GM18519 (cell line): ENCODE measurements at regions not wholly inside any gene's neighbourhood (a gene's known extent, or its start where the extent isn't known, plus 50 kb on each side); places are given as distances from the start of the nearest gene placed in this dataset.
"Not testable (repeated sequence)": the region's sequence is repeated elsewhere in the genome, so short reads cannot be mapped to it uniquely, and the experiment has no call there.

Source experiments
- ATAC-seq: cut with Tn5 transposase; IDR thresholded peaks from one replicate; pipeline ENCODE4 v1.9.1; 2021; ENCODE audit warnings: mild to moderate bottlenecking, moderate library complexity; ENCODE audit not compliant: unreplicated experiment, low FRiP score

GRCh38 chr6:85995339-85996033, 352.8 kb upstream of the SYNCRIP start:
- ATAC-seq, result no peak

- no peak for ATAC-seq
Observed at GRCh38 chr6:85986681-85987080, 344.0 kb upstream of the SYNCRIP start.

- peak; percentile 59 for ATAC-seq
Observed at GRCh38 chr6:85983032-85983659, 340.5 kb upstream of the SYNCRIP start.

DNA sequence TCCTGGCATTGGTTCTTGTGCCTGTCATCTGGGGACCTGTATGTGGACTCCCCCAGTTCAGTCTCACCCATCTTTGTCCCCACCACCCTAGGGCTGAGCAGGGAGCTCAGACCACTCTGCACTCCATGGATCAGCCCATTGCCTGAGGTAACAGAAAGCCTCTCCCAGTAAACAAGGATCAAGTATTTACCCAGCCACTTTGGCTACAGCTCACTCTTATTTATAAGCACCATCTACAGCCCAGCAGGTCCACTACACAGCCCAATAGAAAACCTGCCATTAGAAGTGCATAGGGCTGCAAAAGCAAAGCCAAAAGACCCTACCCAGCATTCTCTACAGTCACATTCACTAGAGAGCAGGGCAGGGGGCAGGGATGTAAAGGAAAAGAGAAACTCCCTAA, 335.0 kb upstream of the SYNCRIP start:
- ATAC-seq, result no peak

GRCh38 chr6:85975957-85976356, 333.3 kb upstream of the SYNCRIP start:
- ATAC-seq, result peak; percentile 90

GRCh38 chr6:85971238-85971637, 328.6 kb upstream of the SYNCRIP start:
- ATAC-seq, result no peak

GRCh38 chr6:85966828-85967227, 324.1 kb upstream of the SYNCRIP start:
- no peak for ATAC-seq

GRCh38 chr6:85961746-85962145, 319.1 kb upstream of the SYNCRIP start:
- no peak for ATAC-seq

GRCh38 chr6:85961125-85961524, 318.4 kb upstream of the SYNCRIP start:
- ATAC-seq, result no peak

GRCh38 chr6:85948481-85948880, 305.8 kb upstream of the SYNCRIP start:
- no peak for ATAC-seq

DNA sequence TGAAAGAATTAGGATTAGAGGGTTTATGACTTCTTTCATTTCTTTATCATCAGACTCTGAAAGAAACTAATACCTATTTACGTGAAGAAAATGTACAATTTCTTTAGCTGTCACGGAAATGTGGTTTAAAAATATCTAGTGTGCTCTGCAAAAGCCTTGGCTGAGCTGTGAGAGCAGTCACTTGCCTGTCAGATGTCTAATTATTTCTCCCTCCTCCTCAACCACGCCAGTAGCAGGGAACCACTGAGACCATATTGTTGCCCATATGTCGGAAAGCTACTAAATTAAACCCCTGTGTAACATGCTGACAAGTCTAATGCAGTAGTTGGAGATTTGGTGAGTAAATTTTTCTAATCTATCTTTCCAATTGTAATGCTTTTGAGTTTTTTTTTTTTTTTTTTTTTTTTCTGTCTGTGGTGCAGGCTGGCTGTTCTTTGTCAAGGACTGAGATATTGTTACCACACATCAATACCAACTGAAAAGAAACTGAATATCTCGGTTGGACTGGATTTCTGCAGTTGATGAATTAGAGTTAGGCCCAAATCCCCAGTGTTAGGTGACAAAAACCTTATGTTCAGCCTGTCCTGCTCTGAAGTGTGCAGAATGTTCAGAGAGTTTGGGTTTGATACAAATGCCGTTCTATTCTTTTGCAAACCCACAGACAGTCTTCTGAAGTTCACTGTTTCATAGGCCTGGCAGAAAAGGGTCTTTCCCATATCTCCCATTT, 302.9 kb upstream of the SYNCRIP start:
- ATAC-seq, result no peak

- no peak for ATAC-seq
Observed at GRCh38 chr6:85944776-85945175, 302.1 kb upstream of the SYNCRIP start.

- no peak for ATAC-seq
Observed at GRCh38 chr6:85942844-85943243, 300.2 kb upstream of the SYNCRIP start.

GRCh38 chr6:85936916-85937315, 294.2 kb upstream of the SYNCRIP start:
- no peak for ATAC-seq

- peak; percentile 92 for ATAC-seq
Observed at GRCh38 chr6:85923013-85923430, 280.3 kb upstream of the SYNCRIP start.

- no peak for ATAC-seq
Observed at GRCh38 chr6:85920782-85921181, 278.1 kb upstream of the SYNCRIP start.

DNA sequence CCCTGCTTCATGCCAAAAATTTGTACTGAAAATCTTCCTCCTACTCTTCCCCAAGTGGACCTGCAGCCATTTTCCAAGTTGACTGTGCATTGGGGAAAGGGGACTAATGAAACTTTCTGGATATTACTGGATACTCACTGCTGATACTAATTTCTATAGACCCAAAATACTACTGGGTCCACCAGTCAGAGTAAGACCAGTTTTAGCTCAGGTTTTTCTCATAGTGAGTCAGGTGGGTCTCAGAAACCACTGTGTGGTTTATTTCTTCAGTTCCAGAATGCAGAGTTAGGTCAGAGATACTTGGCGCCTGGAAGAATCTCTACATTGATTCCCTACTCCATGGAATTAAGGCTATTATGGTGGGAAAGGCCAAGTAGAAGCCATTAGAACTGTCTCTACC, 274.8 kb upstream of the SYNCRIP start:
- no peak for ATAC-seq

DNA sequence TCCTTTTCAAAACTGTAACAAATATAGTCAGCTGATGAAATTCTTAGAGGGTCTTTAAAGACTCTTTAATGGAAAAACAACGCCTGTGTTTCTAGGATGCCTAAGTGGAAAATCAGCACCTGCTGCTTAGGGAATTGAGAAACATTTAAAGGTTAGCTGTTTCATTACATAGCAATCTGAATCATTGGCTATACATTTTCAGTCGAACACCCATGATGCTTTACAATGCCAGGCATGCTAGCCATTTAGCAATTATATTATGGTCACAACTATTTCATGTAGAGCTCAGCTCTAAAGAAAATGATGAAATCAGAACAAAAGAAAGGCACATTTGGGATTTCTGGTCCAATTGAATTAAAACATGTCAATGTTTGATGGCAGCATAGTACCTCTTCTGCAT, 270.3 kb upstream of the SYNCRIP start:
- ATAC-seq, result no peak

- no peak for ATAC-seq
Observed at GRCh38 chr6:85912582-85912981, 269.9 kb upstream of the SYNCRIP start.

- ATAC-seq, result no peak
Observed at GRCh38 chr6:85911067-85911466, 268.4 kb upstream of the SYNCRIP start.

GRCh38 chr6:85908120-85908519, 265.4 kb upstream of the SYNCRIP start:
- not testable (repeated sequence) for ATAC-seq

DNA sequence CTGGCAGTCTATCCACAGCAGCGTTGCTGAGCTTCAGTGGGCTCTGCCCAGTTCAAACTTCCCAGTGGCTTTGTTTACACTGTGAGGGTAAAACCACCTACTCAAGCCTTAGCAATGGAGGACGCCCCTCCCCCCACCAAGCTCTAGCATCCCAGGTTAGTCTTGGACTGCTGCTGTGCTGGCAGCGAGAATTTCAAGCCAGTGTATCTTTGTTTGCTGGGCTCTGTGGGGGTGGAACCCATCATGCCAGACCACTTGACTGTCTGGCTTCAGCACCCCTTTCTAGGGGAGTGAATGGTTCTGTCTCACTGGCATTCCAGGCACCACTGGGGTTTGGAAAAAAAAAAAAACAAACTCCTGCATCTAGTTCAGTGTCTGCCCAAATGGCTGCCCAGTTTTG, 249.7 kb upstream of the SYNCRIP start:
- no peak for ATAC-seq
